CD8-positive, alpha-beta memory T cell (primary cell): ENCODE measurements at regions not wholly inside any gene's neighbourhood (a gene's known extent, or its start where the extent isn't known, plus 50 kb on each side); places are given as distances from the start of the nearest gene placed in this dataset.

Source experiments
- CTCF ChIA-PET: fragments of 350-600 bp; sonication (Branson Sonifier 250); formaldehyde crosslinking; loops from one replicate; lab custom pipeline; 2021; ENCODE audit warnings: antibody characterized with exemption; lab: Charles Lee
- POLR2A ChIA-PET: fragments of 350-600 bp; sonication (Branson Sonifier 250); formaldehyde crosslinking; loops from one replicate; lab custom pipeline; 2021; ENCODE audit warnings: antibody characterized with exemption; lab: Charles Lee
- DNase-seq, 5 donors: peaks; one replicate each; pipeline versions ENCODE4 v3.0.0 to v3.0.0-alpha.2; 2020 to 2022; ENCODE audit warnings: mixed read lengths in 1 of 5
- H3K27ac ChIP-seq: one replicate; pipeline ENCODE4 v1.7.0; 2013; ENCODE audit warnings: low read depth, mild to moderate bottlenecking, low read length, moderate library complexity
- H3K27me3 ChIP-seq: 2 replicates; pipeline ENCODE4 v1.7.0; 2013; ENCODE audit warnings: low read length, mild to moderate bottlenecking; ENCODE audit not compliant: insufficient read depth, poor library complexity, severe bottlenecking
- H3K36me3 ChIP-seq: 2 replicates; pipeline ENCODE4 v1.7.0; 2013; ENCODE audit warnings: mild to moderate bottlenecking, low read length, moderate library complexity; ENCODE audit not compliant: insufficient read depth
- H3K4me1 ChIP-seq: 2 replicates; pipeline ENCODE4 v1.7.0; 2013; ENCODE audit warnings: mild to moderate bottlenecking, low read length, moderate library complexity; ENCODE audit not compliant: insufficient read depth
- H3K4me3 ChIP-seq: 2 replicates; pipeline ENCODE4 v1.7.0; 2013; ENCODE audit warnings: mild to moderate bottlenecking, low read length
- H3K9me3 ChIP-seq: 2 replicates; pipeline ENCODE4 v1.7.0; 2013; ENCODE audit warnings: mild to moderate bottlenecking, low read length
- H3K27ac Mint-ChIP-seq, 8 donors: one replicate each; pipeline ENCODE4 v1.8.0; 2020 to 2021; ENCODE audit warnings: mixed read lengths in 8 of 8, mild to moderate bottlenecking in 6 of 8, inconsistent platforms in 3 of 8, moderate library complexity in 3 of 8
- H3K27me3 Mint-ChIP-seq, 2 donors: one replicate each; pipeline ENCODE4 v1.8.0; 2020 to 2021; ENCODE audit warnings: mixed read lengths in 2 of 2, mild to moderate bottlenecking in 1 of 2, moderate library complexity in 1 of 2
- H3K36me3 Mint-ChIP-seq, 3 donors: one replicate each; pipeline ENCODE4 v1.8.0; 2020 to 2021; ENCODE audit warnings: mixed read lengths in 3 of 3, inconsistent platforms in 1 of 3, mild to moderate bottlenecking in 1 of 3
- H3K4me1 Mint-ChIP-seq, 3 donors: one replicate each; pipeline ENCODE4 v1.8.0; 2020 to 2021; ENCODE audit warnings: mixed read lengths in 3 of 3, inconsistent platforms in 1 of 3, mild to moderate bottlenecking in 1 of 3
- H3K4me3 Mint-ChIP-seq, 7 donors: one replicate each; pipeline ENCODE4 v1.8.0; 2020 to 2021; ENCODE audit warnings: mixed read lengths in 7 of 7, mild to moderate bottlenecking in 6 of 7, moderate library complexity in 4 of 7, inconsistent platforms in 2 of 7
- H3K9me3 Mint-ChIP-seq, 5 donors: one replicate each; pipeline ENCODE4 v1.8.0; 2020 to 2022; ENCODE audit warnings: mixed read lengths in 5 of 5, mild to moderate bottlenecking in 3 of 5, moderate library complexity in 2 of 5, inconsistent platforms in 1 of 5

DNA sequence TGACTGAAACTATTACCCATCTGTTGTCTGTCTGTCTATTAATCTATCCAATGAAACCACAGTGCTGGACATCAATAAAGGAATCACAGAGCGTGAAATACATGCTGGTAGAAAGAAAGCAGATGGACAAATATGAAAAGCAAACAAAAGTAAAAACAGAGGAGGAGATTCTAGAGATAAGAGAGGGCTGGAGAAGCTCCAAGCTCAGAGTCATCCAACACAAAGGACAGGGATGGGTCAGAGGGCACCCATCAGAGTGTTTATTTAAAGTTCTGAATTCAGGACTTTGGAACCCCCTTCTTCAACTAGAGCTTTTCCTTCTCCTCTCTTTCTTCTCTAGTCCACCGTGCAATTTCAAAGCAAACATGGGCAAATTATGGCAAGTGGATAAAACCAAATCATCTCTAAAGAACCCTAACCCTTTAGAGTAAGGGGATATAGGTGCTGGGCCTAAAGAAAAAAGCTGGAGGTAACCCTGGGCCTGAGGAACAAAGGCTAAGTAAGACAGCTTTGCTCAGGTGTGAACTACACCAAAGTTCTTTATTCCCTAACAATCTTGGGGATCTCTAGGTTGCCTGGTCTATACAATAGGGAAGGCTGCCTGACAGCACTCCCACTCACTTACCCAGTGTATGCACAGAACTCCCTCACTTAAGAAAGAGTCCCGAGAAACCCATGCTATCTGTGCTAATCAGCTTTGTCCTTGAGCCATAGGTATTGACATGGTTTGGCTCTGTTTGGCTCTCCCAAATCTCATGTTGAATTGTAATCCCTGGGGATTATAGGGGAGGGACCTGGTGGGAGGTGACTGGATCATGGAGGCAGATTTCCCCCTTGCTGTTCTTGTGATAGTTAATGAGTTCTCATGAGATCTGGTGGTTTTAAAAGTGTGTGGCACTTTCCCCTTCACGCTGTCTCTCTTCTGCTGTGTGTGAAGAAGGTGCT lies 97.0 kb downstream of the BAMBI start:
- H3K27me3 ChIP-seq = no peaks in the 10 kb centered on the region
- no peak for DNase-seq
- no peaks in the 10 kb centered on the region for H3K36me3 Mint-ChIP-seq
- no peak overlapping the region for H3K27ac Mint-ChIP-seq
- no peaks in the 10 kb centered on the region for H3K4me1 ChIP-seq
- H3K27ac ChIP-seq = no peak overlapping the region
- no peaks in the 10 kb centered on the region for H3K36me3 ChIP-seq
- CTCF ChIA-PET = interaction anchor here (0.9 kb wide), 1 partner anchor 16 kb away, joined by 3 read pairs; no protein-coding TSS in a partner anchor
- H3K4me1 Mint-ChIP-seq = no peaks in the 10 kb centered on the region
- peaks cover 0 to 14% of the 10 kb centered on the region in 2 donors for H3K27me3 Mint-ChIP-seq
- H3K4me3 Mint-ChIP-seq = no peak overlapping the region
- H3K9me3 ChIP-seq = no peaks in the 10 kb centered on the region
- H3K9me3 Mint-ChIP-seq = peaks cover 0 to 3% (median 2%) of the 10 kb centered on the region in 5 donors
- POLR2A ChIA-PET = no interaction called here
- H3K4me3 ChIP-seq = no peak overlapping the region

DNA sequence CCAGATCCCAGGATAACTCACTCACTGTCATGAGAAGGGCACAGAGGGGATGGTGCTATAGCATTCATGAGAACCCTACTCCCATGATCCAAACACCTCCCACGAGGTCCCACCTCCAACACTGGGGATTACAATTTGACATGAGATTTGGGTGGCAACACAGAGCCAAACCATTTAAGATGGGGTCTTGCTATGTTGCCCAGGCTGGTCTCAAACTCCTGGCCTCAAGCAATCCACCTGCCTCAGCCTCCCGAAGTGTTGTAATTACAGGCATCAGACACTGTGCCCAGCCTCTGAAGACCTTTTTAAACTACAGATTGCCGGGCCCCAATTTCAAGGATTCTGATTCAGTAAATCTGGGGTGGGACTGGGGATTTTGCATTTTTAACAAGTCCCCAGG lies 98.5 kb downstream of the BAMBI start:
- H3K27me3 ChIP-seq = no peaks in the 10 kb centered on the region
- POLR2A ChIA-PET = no interaction called here
- Mint-ChIP-seq H3K27ac (no peak overlapping the region), H3K9me3 (peaks cover 0 to 3% (median 2%) of the 10 kb centered on the region in 5 donors), H3K27me3 (peaks cover 0 to 14% of the 10 kb centered on the region in 2 donors), H3K36me3 (no peaks in the 10 kb centered on the region), H3K4me3 (no peak overlapping the region), H3K4me1 (no peaks in the 10 kb centered on the region)
- H3K9me3 ChIP-seq = no peaks in the 10 kb centered on the region
- no peak overlapping the region for H3K4me3 ChIP-seq
- H3K36me3 ChIP-seq = no peaks in the 10 kb centered on the region
- CTCF ChIA-PET = interaction anchor here (0.9 kb wide), 1 partner anchor 14 kb away, joined by 3 read pairs; no protein-coding TSS in a partner anchor
- no peaks in the 10 kb centered on the region for H3K4me1 ChIP-seq
- no peak overlapping the region for H3K27ac ChIP-seq
- DNase-seq = no peak

DNA sequence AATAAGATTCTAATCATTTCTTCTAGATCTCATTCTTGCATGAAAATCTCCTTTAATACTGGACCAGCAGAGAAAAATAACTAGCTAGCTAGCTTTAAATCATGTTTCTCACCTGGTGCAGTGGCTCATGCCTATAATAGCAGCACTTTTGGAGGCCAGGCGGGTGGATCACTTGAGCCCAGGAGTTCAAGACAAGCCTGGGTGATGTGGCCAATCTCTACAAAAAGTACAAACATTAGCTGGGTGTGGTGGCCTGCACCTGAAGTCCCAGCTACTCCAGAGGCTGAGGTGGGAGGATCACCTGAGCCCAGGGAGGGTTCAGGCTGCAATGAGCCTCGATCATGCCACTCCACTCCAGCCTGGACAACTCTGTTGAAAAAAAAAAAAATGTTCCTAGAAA lies 99.2 kb downstream of the BAMBI start:
- Histone ChIP-seq H3K36me3 (no peaks in the 10 kb centered on the region), H3K27ac (no peak overlapping the region), H3K9me3 (no peaks in the 10 kb centered on the region), H3K4me3 (no peak overlapping the region), H3K27me3 (no peaks in the 10 kb centered on the region), H3K4me1 (no peaks in the 10 kb centered on the region)
- Mint-ChIP-seq H3K9me3 (peaks cover 0 to 3% (median 2%) of the 10 kb centered on the region in 5 donors), H3K4me3 (no peak overlapping the region), H3K4me1 (no peaks in the 10 kb centered on the region), H3K27me3 (peaks cover 0 to 14% of the 10 kb centered on the region in 2 donors), H3K27ac (no peak overlapping the region), H3K36me3 (no peaks in the 10 kb centered on the region)
- ChIA-PET CTCF (no interaction called here), POLR2A (no interaction called here)
- no peak for DNase-seq

DNA sequence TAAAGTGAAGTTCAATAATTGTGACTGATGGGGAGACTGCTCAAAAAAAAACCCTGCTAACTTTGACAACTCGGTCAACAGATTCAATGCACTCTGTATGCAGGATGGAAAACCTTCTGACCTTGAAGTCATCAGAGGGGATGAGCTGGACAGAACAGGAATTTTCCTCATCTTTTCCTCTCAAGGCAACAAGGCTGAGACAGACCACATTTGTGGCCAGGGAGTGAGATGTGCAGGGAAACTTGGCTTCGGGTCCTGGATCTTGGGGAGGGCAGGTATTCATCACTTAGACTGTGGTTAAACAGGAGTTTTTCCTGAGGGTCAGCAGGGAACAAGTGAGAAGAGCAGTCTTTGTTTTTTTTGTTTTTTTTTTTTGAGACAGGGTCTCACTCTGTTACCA lies 100.6 kb downstream of the BAMBI start:
- DNase-seq = no peak
- no peak overlapping the region for H3K27ac ChIP-seq
- Mint-ChIP-seq H3K27ac (no peak overlapping the region), H3K27me3 (peaks cover 0 to 11% of the 10 kb centered on the region in 2 donors), H3K4me3 (no peak overlapping the region), H3K36me3 (no peaks in the 10 kb centered on the region), H3K4me1 (no peaks in the 10 kb centered on the region), H3K9me3 (peaks cover 0 to 3% (median 2%) of the 10 kb centered on the region in 5 donors)
- H3K27me3 ChIP-seq = no peaks in the 10 kb centered on the region
- CTCF ChIA-PET = no interaction called here
- no peak overlapping the region for H3K4me3 ChIP-seq
- H3K4me1 ChIP-seq = no peaks in the 10 kb centered on the region
- H3K36me3 ChIP-seq = no peaks in the 10 kb centered on the region
- POLR2A ChIA-PET = no interaction called here
- H3K9me3 ChIP-seq = no peaks in the 10 kb centered on the region

DNA sequence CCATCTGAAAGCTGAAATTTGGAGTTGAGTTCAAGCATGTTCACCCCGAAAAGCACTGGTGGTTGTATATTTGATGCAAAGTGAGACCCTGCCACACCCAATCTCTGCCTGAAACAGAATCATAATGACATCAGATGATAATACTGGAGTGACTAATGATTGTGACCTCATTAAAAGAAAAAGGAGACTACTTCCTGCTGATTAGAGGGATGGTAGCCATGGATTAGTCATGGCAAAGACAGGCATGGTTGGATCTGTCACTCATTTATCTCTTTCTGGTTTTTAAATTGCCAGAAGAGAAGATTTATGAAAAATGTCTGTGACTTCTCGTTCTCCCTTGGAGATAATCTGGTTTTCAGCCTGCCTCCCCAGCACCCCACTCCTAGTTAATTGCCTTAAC lies 101.2 kb downstream of the BAMBI start:
- CTCF ChIA-PET = no interaction called here

DNA sequence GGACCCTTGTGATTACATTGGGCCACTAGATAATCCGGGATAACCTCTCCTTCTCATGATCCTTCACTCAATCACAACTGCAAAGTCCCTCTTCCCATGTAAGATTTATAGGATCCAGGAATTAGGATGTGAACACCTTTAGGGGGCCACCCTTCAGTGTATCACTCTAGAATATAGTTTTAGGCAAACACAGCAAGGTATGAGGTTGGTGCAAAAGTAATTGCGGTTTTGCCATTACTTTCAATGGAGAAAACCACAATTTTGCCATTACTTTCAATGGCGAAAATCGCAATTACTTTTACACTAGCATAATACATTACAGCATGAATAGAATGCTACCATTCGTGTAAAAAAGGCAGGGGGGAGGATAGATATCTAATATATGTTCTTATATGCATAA lies 104.0 kb downstream of the BAMBI start:
- no peak for DNase-seq
- Mint-ChIP-seq H3K9me3 (no peaks in the 10 kb centered on the region), H3K4me1 (no peaks in the 10 kb centered on the region), H3K36me3 (no peaks in the 10 kb centered on the region), H3K27ac (no peak overlapping the region), H3K27me3 (peaks cover 0 to 3% of the 10 kb centered on the region in 2 donors), H3K4me3 (no peak overlapping the region)
- no peaks in the 10 kb centered on the region for H3K36me3 ChIP-seq
- ChIA-PET CTCF (no interaction called here), POLR2A (no interaction called here)
- H3K27me3 ChIP-seq = no peaks in the 10 kb centered on the region
- no peak overlapping the region for H3K4me3 ChIP-seq
- H3K27ac ChIP-seq = no peak overlapping the region
- no peaks in the 10 kb centered on the region for H3K4me1 ChIP-seq
- no peaks in the 10 kb centered on the region for H3K9me3 ChIP-seq

More for the DNA sequence above, 101.2 kb downstream of the BAMBI start:
- Mint-ChIP-seq H3K27ac (no peak overlapping the region), H3K4me3 (no peak overlapping the region), H3K4me1 (no peaks in the 10 kb centered on the region), H3K36me3 (no peaks in the 10 kb centered on the region), H3K27me3 (peaks cover 0 to 7% of the 10 kb centered on the region in 2 donors), H3K9me3 (peaks cover 0 to 3% (median 0%) of the 10 kb centered on the region in 5 donors)
- no peaks in the 10 kb centered on the region for H3K27me3 ChIP-seq
- no peak for DNase-seq
- no peaks in the 10 kb centered on the region for H3K9me3 ChIP-seq
- H3K36me3 ChIP-seq = no peaks in the 10 kb centered on the region
- no peak overlapping the region for H3K27ac ChIP-seq
- H3K4me1 ChIP-seq = no peaks in the 10 kb centered on the region
- POLR2A ChIA-PET = no interaction called here
- H3K4me3 ChIP-seq = no peak overlapping the region

DNA sequence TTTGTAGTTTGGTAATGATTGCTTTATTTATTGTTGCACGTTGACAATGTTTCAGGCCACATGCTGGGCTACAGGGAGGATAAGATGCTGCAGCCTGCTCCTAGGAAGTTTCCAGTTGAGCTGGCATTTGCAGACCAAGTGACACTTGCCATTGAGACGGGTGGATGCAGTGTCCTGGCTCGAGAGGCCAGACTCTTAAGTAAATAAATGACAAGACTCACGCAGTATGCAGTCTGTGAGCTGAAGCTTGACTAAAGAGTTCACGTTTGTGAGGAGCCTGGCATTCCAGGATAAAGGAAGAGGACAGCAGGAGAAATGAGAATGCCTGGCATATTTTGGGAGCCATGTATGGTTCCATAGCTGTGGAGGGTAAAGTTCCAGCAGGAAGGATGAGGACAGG lies 105.8 kb downstream of the BAMBI start:
- ChIA-PET POLR2A (no interaction called here), CTCF (no interaction called here)
- Mint-ChIP-seq H3K4me1 (no peaks in the 10 kb centered on the region), H3K9me3 (no peaks in the 10 kb centered on the region), H3K36me3 (no peaks in the 10 kb centered on the region), H3K27me3 (peaks cover 4 to 6% of the 10 kb centered on the region in 2 donors), H3K4me3 (no peak overlapping the region), H3K27ac (no peak overlapping the region)
- no peaks in the 10 kb centered on the region for H3K9me3 ChIP-seq
- H3K4me1 ChIP-seq = no peaks in the 10 kb centered on the region
- H3K4me3 ChIP-seq = no peak overlapping the region
- H3K36me3 ChIP-seq = no peaks in the 10 kb centered on the region
- no peak overlapping the region for H3K27ac ChIP-seq
- DNase-seq = no peak
- H3K27me3 ChIP-seq = no peaks in the 10 kb centered on the region

DNA sequence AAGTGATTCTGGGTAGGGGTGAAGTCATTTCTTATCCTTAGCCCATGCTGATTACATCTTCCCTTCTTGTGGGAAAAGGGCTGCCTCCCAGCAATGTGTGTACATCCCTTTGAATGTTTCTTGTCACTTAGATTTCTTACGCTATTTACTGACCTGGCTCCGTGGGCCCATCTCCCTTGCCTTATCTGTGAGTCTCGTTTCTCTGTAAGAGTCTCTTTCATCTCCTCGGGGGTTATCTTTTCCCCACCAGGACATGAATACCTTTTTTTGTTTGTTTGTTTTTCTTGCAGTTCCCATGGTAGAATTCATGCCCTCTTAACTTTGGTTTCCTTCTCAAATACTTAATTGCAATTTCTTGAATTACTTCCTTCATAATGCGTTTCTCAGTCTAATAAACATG lies 107.7 kb downstream of the BAMBI start:
- DNase-seq = no peak
- no peak overlapping the region for H3K27ac Mint-ChIP-seq
- no peaks in the 10 kb centered on the region for H3K36me3 Mint-ChIP-seq

More for the DNA sequence above, 107.7 kb downstream of the BAMBI start:
- ChIA-PET CTCF (no interaction called here), POLR2A (no interaction called here)
- H3K4me1 Mint-ChIP-seq = no peaks in the 10 kb centered on the region
- no peak overlapping the region for H3K4me3 ChIP-seq
- no peaks in the 10 kb centered on the region for H3K4me1 ChIP-seq
- no peaks in the 10 kb centered on the region for H3K36me3 ChIP-seq
- peaks cover 4 to 22% of the 10 kb centered on the region in 2 donors for H3K27me3 Mint-ChIP-seq
- no peaks in the 10 kb centered on the region for H3K9me3 Mint-ChIP-seq
- no peak overlapping the region for H3K27ac ChIP-seq
- no peaks in the 10 kb centered on the region for H3K9me3 ChIP-seq
- H3K4me3 Mint-ChIP-seq = no peak overlapping the region
- no peaks in the 10 kb centered on the region for H3K27me3 ChIP-seq
